ENCODE measurements at regions not wholly inside any gene's neighbourhood (a gene's known extent, or its start where the extent isn't known, plus 50 kb on each side); places are given as distances from the start of the nearest gene placed in this dataset.

DNA sequence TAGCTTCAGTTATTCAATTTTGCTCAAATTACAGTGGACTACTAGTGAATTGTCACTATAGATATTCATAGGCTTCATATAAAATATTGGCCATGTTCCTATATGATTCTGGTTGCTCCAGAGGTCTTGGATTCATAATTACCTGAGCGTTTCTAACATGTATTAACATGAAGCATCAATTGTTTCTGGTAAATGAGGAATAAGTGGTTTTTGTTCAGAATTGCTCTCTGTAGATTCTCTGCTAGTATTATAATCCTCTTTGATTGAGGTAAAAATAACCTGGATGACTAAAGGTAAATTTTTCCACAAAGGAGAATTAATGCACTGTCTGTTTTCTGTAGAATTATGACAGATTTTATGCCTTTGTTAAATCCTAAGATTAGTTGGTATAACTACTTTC is 258.1 kb upstream of the CNTN6 start:
- Histone ChIP-seq H3K9me3 (ENCODE audit: insufficient read depth in 2 of 2, low read depth in 1 of 2, low read length in 1 of 2) (peaks cover 8% of the 10 kb centered on the region in 2 experiments), H3K23me2 (ENCODE audit: low read depth, low read length) (no peaks in the 10 kb centered on the region), H3K18ac (ENCODE audit: extremely low read depth, low read length) (no peak overlapping the region), H2BK120ac (replicated peaks; ENCODE audit: low read depth, low read length) (no peak overlapping the region), H4K91ac (replicated peaks; ENCODE audit: insufficient read length, low read length) (no peak overlapping the region), H3K27ac (ENCODE audit: low read depth, low read length) (no peak overlapping the region), H4K5ac (ENCODE audit: insufficient read length, low read depth, low read length) (no peak overlapping the region), H2BK5ac (ENCODE audit: low read depth, low read length) (no peak overlapping the region), H2BK15ac (ENCODE audit: low read length) (no peak overlapping the region), H2AK5ac (ENCODE audit: low read depth, low read length) (no peak overlapping the region), H2AFZ (ENCODE audit: low read length) (no peak overlapping the region), H3K79me2 (ENCODE audit: control insufficient read depth in 1 of 2, insufficient read depth in 2 of 2, low read length in 2 of 2) (no peaks in the 10 kb centered on the region), H3K9ac (replicated peaks in 1 of 4; ENCODE audit: extremely low read depth in 1 of 4, low read depth in 3 of 4, low read length in 3 of 4) (no peak overlapping the region), H3K4me3 (ENCODE audit: extremely low read depth in 1 of 4, insufficient read depth in 2 of 4, low read depth in 3 of 4, low read length in 4 of 4) (no peak overlapping the region), H3K27me3 (replicated peaks in 1 of 4; ENCODE audit: control insufficient read depth in 3 of 4, extremely low read depth in 1 of 4, insufficient read depth in 3 of 4, low read length in 3 of 4) (peaks cover 0 to 1% (median 0%) of the 10 kb centered on the region in 4 experiments; a peak in 1 of 7 replicates), H4K20me1 (replicated peaks in 1 of 2; ENCODE audit: control insufficient read depth in 1 of 2, insufficient read depth in 2 of 2, low read length in 2 of 2) (no peaks in the 10 kb centered on the region), H3K4ac (replicated peaks; ENCODE audit: insufficient read length, low read depth, low read length) (no peak overlapping the region), H3K14ac (ENCODE audit: insufficient read length) (no peak overlapping the region), H2BK20ac (ENCODE audit: low read length) (no peak overlapping the region), H4K8ac (ENCODE audit: extremely low read depth, insufficient read depth, low read length) (no peak overlapping the region), H3K4me1 (replicated peaks in 1 of 4; ENCODE audit: control insufficient read depth in 3 of 4, insufficient read depth in 4 of 4, low read length in 3 of 4) (no peaks in the 10 kb centered on the region), H3K56ac (replicated peaks; ENCODE audit: insufficient read length, low read depth, low read length) (no peak overlapping the region), H3K36me3 (ENCODE audit: control insufficient read depth in 2 of 4, insufficient read depth in 4 of 4, low read length in 3 of 4) (no peaks in the 10 kb centered on the region; a peak in 1 of 8 replicates), H3K79me1 (ENCODE audit: low read depth, low read length) (no peaks in the 10 kb centered on the region), H2BK12ac (ENCODE audit: low read depth, low read length) (no peak overlapping the region), H3K4me2 (ENCODE audit: insufficient read depth in 1 of 2, low read depth in 2 of 2, low read length in 2 of 2) (no peak overlapping the region), H3K23ac (ENCODE audit: insufficient read length) (no peak overlapping the region)
- no peak for FAIRE-seq
- POLR2A ChIA-PET (ENCODE audit: partially characterized antibody), result no interaction called here
- WGBS, 2 experiments (ENCODE audit: extremely low coverage in 1 of 2, insufficient coverage in 1 of 2, insufficient read length in 1 of 2, insufficient replicate concordance in 2 of 2, low coverage in 1 of 2, low lambda C conversion rate in 2 of 2, missing lambda C conversion rate in 1 of 2), result 92% methylated on average over 1 of the region's 1 CpG; no CpG with 5 or more reads in 1 of the 2 experiments
- DNase-seq (ENCODE audit: low read depth in 1 of 2, low spot score in 2 of 2), result no peak
- CTCF ChIA-PET (ENCODE audit: partially characterized antibody), result no interaction called here
- TF ChIP-seq EP300 (IDR thresholded peaks at IDR 0.05; ENCODE audit: borderline replicate concordance in 1 of 2, low read depth in 2 of 2, low read length in 2 of 2) (no peak), TEAD4 (IDR thresholded peaks at IDR 0.05; ENCODE audit: low read depth, low read length) (no peak), SIX5 (IDR thresholded peaks at IDR 0.05; ENCODE audit: low read depth, low read length) (no peak), CTBP2 (IDR thresholded peaks at IDR 0.05; ENCODE audit: borderline replicate concordance, insufficient read depth, insufficient read length, low read length) (no peak), NRF1 (IDR thresholded peaks at IDR 0.05; ENCODE audit: low read depth, low read length) (no peak), BACH1 (IDR thresholded peaks at IDR 0.05; ENCODE audit: low read length) (no peak), ASH2L (IDR thresholded peaks at IDR 0.05; ENCODE audit: low read length) (no peak), SP4 (IDR thresholded peaks at IDR 0.05; ENCODE audit: low read length) (no peak), CBX5 (IDR thresholded peaks at IDR 0.05; ENCODE audit: low read depth, low read length) (no peak), GABPA (IDR thresholded peaks at IDR 0.05; ENCODE audit: borderline replicate concordance, insufficient read depth, low read length) (no peak), CEBPB (IDR thresholded peaks at IDR 0.05; ENCODE audit: low read depth, low read length) (no peak)
- TF ChIP-seq, protein P1, sequence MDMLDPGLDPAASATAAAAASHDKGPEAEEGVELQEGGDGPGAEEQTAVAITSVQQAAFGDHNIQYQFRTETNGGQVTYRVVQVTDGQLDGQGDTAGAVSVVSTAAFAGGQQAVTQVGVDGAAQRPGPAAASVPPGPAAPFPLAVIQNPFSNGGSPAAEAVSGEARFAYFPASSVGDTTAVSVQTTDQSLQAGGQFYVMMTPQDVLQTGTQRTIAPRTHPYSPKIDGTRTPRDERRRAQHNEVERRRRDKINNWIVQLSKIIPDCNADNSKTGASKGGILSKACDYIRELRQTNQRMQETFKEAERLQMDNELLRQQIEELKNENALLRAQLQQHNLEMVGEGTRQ (IDR thresholded peaks at IDR 0.05; ENCODE audit: low read length), result no peak

Measured in H1 (cell line).